HepG2 (cell line): ENCODE measurements at regions not wholly inside any gene's neighbourhood (a gene's known extent, or its start where the extent isn't known, plus 50 kb on each side); places are given as distances from the start of the nearest gene placed in this dataset.

ENCODE experiments used
- ATAC-seq: fragments of 200-7000 bp; cut with Tn5 transposase; 3 replicates; pipeline ENCODE4 v1.9.1; 2020; ENCODE audit warnings: mild to moderate bottlenecking, moderate library complexity
- BruUV-seq: library from RNA; stranded (reverse); fragments of 400-500 nt; replicated peaks from 2 replicates; lab custom pipeline; 2021; lab: Mats Ljungman, UMichigan
- CTCF ChIA-PET: fragments of 300-600 bp; formaldehyde crosslinking; extraction: SDS; loops from one replicate; lab custom pipeline; 2021; ENCODE audit warnings: low total read pairs, inconsistent platforms, low intra/inter-chr PET ratio; lab: Yijun Ruan, JAX
- POLR2A ChIA-PET: fragments of 350-600 bp; sonication (Branson Sonifier 250); formaldehyde crosslinking; loops from one replicate; lab custom pipeline; 2020; ENCODE audit warnings: antibody characterized with exemption, inconsistent platforms; lab: Yijun Ruan, JAX
- DNase-seq: peaks from one replicate; pipeline ENCODE4 v3.0.0-alpha.2; 2015; ENCODE audit warnings: low spot score
- FAIRE-seq: peaks from 3 replicates; lab custom pipeline; 2011; peaks lifted over from hg19 to GRCh38; lab: Jason Lieb, UNC
- H2AFZ ChIP-seq: one replicate; pipeline ENCODE4 v1.6.1; 2011; ENCODE audit warnings: low read length, inconsistent platforms
- H3K27ac ChIP-seq: fragments of 300-600 bp; 3 replicates; pipeline ENCODE4 v1.8.0; 2011; ENCODE audit warnings: mixed run types, mild to moderate bottlenecking, mixed read lengths, low read length, inconsistent platforms; ENCODE audit not compliant: insufficient read depth; ENCODE audit errors: extremely low read length
- H3K27me3 ChIP-seq, 2 experiments: fragments of 200-600 bp in 1 of 2; 2 replicates in 1 of 2; 3 replicates in 1 of 2; pipeline versions ENCODE4 v1.6.0 to v1.8.0; 2011; ENCODE audit warnings: low read length in 2 of 2, mild to moderate bottlenecking in 2 of 2, moderate library complexity in 2 of 2, inconsistent platforms in 1 of 2; ENCODE audit not compliant: insufficient read depth in 2 of 2, control insufficient read depth in 1 of 2
- H3K36me3 ChIP-seq, 2 experiments: fragments of 200-600 bp in 1 of 2; replicated peaks in 1 of 2; 2 replicates in 1 of 2; 3 replicates in 1 of 2; pipeline versions ENCODE4 v1.5.1 to v1.8.0; 2011; ENCODE audit warnings: low read length in 2 of 2, inconsistent platforms in 1 of 2; ENCODE audit not compliant: insufficient read depth in 2 of 2, control insufficient read depth in 1 of 2
- H3K4me1 ChIP-seq: 2 replicates; pipeline ENCODE4 v1.5.1; 2012; ENCODE audit warnings: low read length, inconsistent platforms; ENCODE audit not compliant: insufficient read depth
- H3K4me2 ChIP-seq: 2 replicates; pipeline ENCODE4 v1.6.0; 2011; ENCODE audit warnings: low read depth, low read length, inconsistent platforms
- H3K4me3 ChIP-seq, 3 experiments: fragments of 200-600 bp in 1 of 3; sonication (generic), shearing (Covaris generic) in 1 of 3; replicated peaks in 1 of 3; 2 replicates each; pipeline ENCODE4 v1.5.1; 2011 to 2016; ENCODE audit warnings: low read length in 3 of 3, inconsistent platforms in 2 of 3, low read depth in 2 of 3, mild to moderate bottlenecking in 2 of 3, control low read depth in 1 of 3, mixed read lengths in 1 of 3; ENCODE audit not compliant: insufficient read depth in 1 of 3
- H3K79me2 ChIP-seq: one replicate; pipeline ENCODE4 v1.6.1; 2011; ENCODE audit warnings: low read length, inconsistent platforms; ENCODE audit not compliant: insufficient read depth
- H3K9ac ChIP-seq: 2 replicates; pipeline ENCODE4 v1.6.0; 2011; ENCODE audit warnings: mild to moderate bottlenecking, low read depth, low read length, inconsistent platforms; ENCODE audit not compliant: insufficient read depth
- H3K9me3 ChIP-seq: 2 replicates; pipeline ENCODE4 v1.5.1; 2012; ENCODE audit warnings: mild to moderate bottlenecking, low read length
- H4K20me1 ChIP-seq: 2 replicates; pipeline ENCODE4 v1.6.0; 2011; ENCODE audit warnings: inconsistent platforms, mild to moderate bottlenecking, low read length, moderate library complexity; ENCODE audit not compliant: insufficient read depth
- EED ChIP-seq: sonication (generic); formaldehyde crosslinking; IDR thresholded peaks from 2 replicates; pipeline ENCODE4 v1.5.0; 2020; ENCODE audit warnings: mild to moderate bottlenecking, missing genetic modification reagents
- ELK4 ChIP-seq: sonication (generic); formaldehyde crosslinking; IDR thresholded peaks from 2 replicates; pipeline ENCODE4 v1.9.0; 2021; ENCODE audit warnings: missing genetic modification reagents, borderline replicate concordance
- FOXJ3 ChIP-seq: sonication (generic); formaldehyde crosslinking; IDR thresholded peaks from 2 replicates; pipeline ENCODE4 v1.4.0; 2020; ENCODE audit warnings: missing genetic modification reagents, mild to moderate bottlenecking, borderline replicate concordance
- FOXK1 ChIP-seq: sonication (generic); formaldehyde crosslinking; IDR thresholded peaks from 2 replicates; pipeline ENCODE4 v1.4.0; 2020; ENCODE audit warnings: low read depth, missing genetic modification reagents, borderline replicate concordance
- HCFC1 ChIP-seq: fragments of 150-350 bp; IDR thresholded peaks from 2 replicates; pipeline ENCODE4 v1.6.1; 2014; ENCODE audit warnings: low read depth, low read length
- MYC ChIP-seq: sonication (generic); formaldehyde crosslinking; IDR thresholded peaks from 2 replicates; pipeline ENCODE4 v1.9.0; 2021; ENCODE audit warnings: missing genetic modification reagents, borderline replicate concordance
- PRDM15 ChIP-seq: sonication (generic); formaldehyde crosslinking; IDR thresholded peaks from 2 replicates; pipeline ENCODE4 v1.4.0; 2020; ENCODE audit warnings: missing genetic modification reagents
- TP53 ChIP-seq: sonication (generic); formaldehyde crosslinking; conservative IDR thresholded peaks from 2 replicates; pipeline ENCODE4 v1.4.0; 2020; ENCODE audit warnings: missing genetic modification reagents
- ZNF101 ChIP-seq: sonication (generic); formaldehyde crosslinking; IDR thresholded peaks from 2 replicates; pipeline ENCODE4 v1.4.0; 2020; ENCODE audit warnings: mild to moderate bottlenecking, low read depth, missing genetic modification reagents, borderline replicate concordance
- ZNF253 ChIP-seq: sonication (generic); formaldehyde crosslinking; IDR thresholded peaks from 2 replicates; pipeline ENCODE4 v1.8.0; 2022; ENCODE audit warnings: mild to moderate bottlenecking, missing genetic modification reagents, borderline replicate concordance
- ZNF7 ChIP-seq: IDR thresholded peaks from 2 replicates; pipeline ENCODE4 v1.6.1; 2016; ENCODE audit warnings: missing biosample characterization, missing genetic modification reagents
- ZSCAN20 ChIP-seq: sonication (generic); formaldehyde crosslinking; IDR thresholded peaks from 2 replicates; pipeline ENCODE4 v1.4.0; 2020; ENCODE audit warnings: missing genetic modification reagents, mild to moderate bottlenecking, borderline replicate concordance
- ZSCAN30 ChIP-seq: sonication (generic); formaldehyde crosslinking; IDR thresholded peaks from 2 replicates; pipeline ENCODE4 v1.5.0; 2020; ENCODE audit warnings: mild to moderate bottlenecking, missing genetic modification reagents
- WGBS: methylation state at CpG from one replicate; pipeline ENCODE4 v1.1.6; 2017; ENCODE audit warnings: low lambda C conversion rate; 5-methylcytosine and 5-hydroxymethylcytosine counted together
- in situ Hi-C: cut with HindIII; loops from 2 replicates; pipeline ENCODE4 v1.10.0; 2017; ENCODE audit warnings: low pct_unique_long_range_greater_than_20kb; ENCODE audit not compliant: extremely low pct_ligation_motif_present
- intact Hi-C: fragments of 100-400 bp; cut with micrococcal nuclease; formaldehyde crosslinking; loops from one replicate; pipeline ENCODE4 v1.10.0; 2022; ENCODE audit not compliant: unreplicated experiment
- TF ChIP-seq, protein P1 (sequence below): sonication (generic); formaldehyde crosslinking; IDR thresholded peaks from 2 replicates; pipeline ENCODE4 v1.8.1; 2023; ENCODE audit warnings: mild to moderate bottlenecking, missing genetic modification reagents
- TF ChIP-seq, protein P2 (sequence below): sonication (generic); formaldehyde crosslinking; IDR thresholded peaks from 2 replicates; pipeline ENCODE4 v1.5.0; 2020; ENCODE audit warnings: mild to moderate bottlenecking, missing genetic modification reagents

DNA sequence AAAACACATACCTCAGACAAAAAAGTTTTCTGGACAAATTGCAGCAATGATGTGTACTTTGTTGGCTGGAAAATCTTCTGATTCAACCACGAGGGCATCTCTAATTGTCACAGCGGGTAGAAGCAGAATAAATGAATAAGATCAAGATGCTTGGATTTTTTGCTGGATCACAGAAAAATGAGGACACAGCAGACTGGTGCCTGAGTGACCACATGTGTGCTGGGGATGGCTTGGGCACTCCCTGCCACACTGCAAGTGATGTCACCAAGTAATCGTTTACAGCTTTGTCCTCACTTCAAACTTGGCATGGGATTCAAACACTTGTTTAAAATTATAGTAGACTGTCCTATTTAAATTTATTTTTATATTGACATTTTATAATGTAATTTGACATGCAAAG lies 557.0 kb downstream of the SPRY1 start:
- Histone ChIP-seq H3K36me3 (no peaks in the 10 kb centered on the region), H3K4me2 (no peak overlapping the region), H4K20me1 (no peaks in the 10 kb centered on the region), H3K79me2 (no peaks in the 10 kb centered on the region), H3K4me1 (no peaks in the 10 kb centered on the region), H3K4me3 (0 out of 6 replicates have a peak overlapping the region, but pooled peaks of 1 of the 3 experiments have one; percentile 12), H2AFZ (no peak overlapping the region), H3K27ac (no peak overlapping the region), H3K27me3 (peaks cover 0 to 2% of the 10 kb centered on the region in 2 experiments; a peak in 1 of 5 replicates), H3K9me3 (no peaks in the 10 kb centered on the region), H3K9ac (no peak overlapping the region)
- in situ Hi-C loops = no loop called here
- FAIRE-seq (no peak), ATAC-seq (no peak), DNase-seq (no peak)
- TF ChIP-seq ZNF253 (no peak), ZSCAN30 (CRISPR knock-in tag) (no peak), ELK4 (no peak), FOXJ3 (CRISPR knock-in tag) (no peak), HCFC1 (no peak), FOXK1 (CRISPR knock-in tag) (no peak), MYC (CRISPR knock-in tag) (no peak), ZNF7 (CRISPR knock-in tag) (no peak), ZNF101 (CRISPR knock-in tag) (no peak), EED (CRISPR knock-in tag) (no peak), ZSCAN20 (CRISPR knock-in tag) (no peak), TP53 (CRISPR knock-in tag) (no peak), PRDM15 (CRISPR knock-in tag) (no peak)
- TF ChIP-seq, protein P1, sequence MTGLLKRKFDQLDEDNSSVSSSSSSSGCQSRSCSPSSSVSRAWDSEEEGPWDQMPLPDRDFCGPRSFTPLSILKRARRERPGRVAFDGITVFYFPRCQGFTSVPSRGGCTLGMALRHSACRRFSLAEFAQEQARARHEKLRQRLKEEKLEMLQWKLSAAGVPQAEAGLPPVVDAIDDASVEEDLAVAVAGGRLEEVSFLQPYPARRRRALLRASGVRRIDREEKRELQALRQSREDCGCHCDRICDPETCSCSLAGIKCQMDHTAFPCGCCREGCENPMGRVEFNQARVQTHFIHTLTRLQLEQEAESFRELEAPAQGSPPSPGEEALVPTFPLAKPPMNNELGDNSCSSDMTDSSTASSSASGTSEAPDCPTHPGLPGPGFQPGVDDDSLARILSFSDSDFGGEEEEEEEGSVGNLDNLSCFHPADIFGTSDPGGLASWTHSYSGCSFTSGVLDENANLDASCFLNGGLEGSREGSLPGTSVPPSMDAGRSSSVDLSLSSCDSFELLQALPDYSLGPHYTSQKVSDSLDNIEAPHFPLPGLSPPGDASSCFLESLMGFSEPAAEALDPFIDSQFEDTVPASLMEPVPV = no peak
- TF ChIP-seq, protein P2, sequence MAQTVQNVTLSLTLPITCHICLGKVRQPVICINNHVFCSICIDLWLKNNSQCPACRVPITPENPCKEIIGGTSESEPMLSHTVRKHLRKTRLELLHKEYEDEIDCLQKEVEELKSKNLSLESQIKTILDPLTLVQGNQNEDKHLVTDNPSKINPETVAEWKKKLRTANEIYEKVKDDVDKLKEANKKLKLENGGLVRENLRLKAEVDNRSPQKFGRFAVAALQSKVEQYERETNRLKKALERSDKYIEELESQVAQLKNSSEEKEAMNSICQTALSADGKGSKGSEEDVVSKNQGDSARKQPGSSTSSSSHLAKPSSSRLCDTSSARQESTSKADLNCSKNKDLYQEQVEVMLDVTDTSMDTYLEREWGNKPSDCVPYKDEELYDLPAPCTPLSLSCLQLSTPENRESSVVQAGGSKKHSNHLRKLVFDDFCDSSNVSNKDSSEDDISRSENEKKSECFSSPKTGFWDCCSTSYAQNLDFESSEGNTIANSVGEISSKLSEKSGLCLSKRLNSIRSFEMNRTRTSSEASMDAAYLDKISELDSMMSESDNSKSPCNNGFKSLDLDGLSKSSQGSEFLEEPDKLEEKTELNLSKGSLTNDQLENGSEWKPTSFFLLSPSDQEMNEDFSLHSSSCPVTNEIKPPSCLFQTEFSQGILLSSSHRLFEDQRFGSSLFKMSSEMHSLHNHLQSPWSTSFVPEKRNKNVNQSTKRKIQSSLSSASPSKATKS (CRISPR knock-in tag) = no peak
- intact Hi-C loops = no loop called here
- POLR2A ChIA-PET = no interaction called here
- 7% methylated on average over 3 of the region's 3 CpGs for WGBS
- CTCF ChIA-PET = no interaction called here
- BruUV-seq = no TSS peak
